ENCODE measurements at regions not wholly inside any gene's neighbourhood (a gene's known extent, or its start where the extent isn't known, plus 50 kb on each side); places are given as distances from the start of the nearest gene placed in this dataset.

DNA sequence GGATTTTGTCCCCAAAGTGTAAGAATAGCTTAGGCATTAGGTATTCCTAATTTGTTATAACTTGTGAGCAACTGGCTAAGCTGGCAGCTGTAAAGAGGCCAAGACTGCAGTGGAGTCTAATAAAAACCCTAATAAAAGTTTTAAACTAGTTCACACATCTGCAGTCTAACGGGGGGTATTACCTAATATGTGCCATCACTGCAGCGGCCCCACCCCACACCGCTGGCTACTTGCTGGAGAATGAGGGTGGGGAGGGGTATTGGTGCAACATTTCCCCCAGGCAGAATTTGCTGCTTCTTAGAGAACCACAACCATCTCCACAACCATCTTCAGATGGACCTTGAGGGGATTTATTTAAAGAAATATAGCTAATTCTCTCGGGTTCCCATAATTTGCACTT, 135.0 kb downstream of the ZC3H11B start:
- TF ChIP-seq TCF12 (IDR thresholded peaks at IDR 0.05; ENCODE audit: low read depth) = no peak
- no peak for TF ChIP-seq CREB1 (IDR thresholded peaks at IDR 0.05; ENCODE audit: low read depth)
- no peak for TF ChIP-seq TEAD4 (IDR thresholded peaks at IDR 0.05)
- TF ChIP-seq, protein P1, sequence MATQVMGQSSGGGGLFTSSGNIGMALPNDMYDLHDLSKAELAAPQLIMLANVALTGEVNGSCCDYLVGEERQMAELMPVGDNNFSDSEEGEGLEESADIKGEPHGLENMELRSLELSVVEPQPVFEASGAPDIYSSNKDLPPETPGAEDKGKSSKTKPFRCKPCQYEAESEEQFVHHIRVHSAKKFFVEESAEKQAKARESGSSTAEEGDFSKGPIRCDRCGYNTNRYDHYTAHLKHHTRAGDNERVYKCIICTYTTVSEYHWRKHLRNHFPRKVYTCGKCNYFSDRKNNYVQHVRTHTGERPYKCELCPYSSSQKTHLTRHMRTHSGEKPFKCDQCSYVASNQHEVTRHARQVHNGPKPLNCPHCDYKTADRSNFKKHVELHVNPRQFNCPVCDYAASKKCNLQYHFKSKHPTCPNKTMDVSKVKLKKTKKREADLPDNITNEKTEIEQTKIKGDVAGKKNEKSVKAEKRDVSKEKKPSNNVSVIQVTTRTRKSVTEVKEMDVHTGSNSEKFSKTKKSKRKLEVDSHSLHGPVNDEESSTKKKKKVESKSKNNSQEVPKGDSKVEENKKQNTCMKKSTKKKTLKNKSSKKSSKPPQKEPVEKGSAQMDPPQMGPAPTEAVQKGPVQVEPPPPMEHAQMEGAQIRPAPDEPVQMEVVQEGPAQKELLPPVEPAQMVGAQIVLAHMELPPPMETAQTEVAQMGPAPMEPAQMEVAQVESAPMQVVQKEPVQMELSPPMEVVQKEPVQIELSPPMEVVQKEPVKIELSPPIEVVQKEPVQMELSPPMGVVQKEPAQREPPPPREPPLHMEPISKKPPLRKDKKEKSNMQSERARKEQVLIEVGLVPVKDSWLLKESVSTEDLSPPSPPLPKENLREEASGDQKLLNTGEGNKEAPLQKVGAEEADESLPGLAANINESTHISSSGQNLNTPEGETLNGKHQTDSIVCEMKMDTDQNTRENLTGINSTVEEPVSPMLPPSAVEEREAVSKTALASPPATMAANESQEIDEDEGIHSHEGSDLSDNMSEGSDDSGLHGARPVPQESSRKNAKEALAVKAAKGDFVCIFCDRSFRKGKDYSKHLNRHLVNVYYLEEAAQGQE (IDR thresholded peaks at IDR 0.05; ENCODE audit: low read depth) = no peak
- TF ChIP-seq, protein P2, sequence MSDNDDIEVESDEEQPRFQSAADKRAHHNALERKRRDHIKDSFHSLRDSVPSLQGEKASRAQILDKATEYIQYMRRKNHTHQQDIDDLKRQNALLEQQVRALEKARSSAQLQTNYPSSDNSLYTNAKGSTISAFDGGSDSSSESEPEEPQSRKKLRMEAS (IDR thresholded peaks at IDR 0.05) = no peak
- no peak for TF ChIP-seq EP300 (IDR thresholded peaks at IDR 0.05; ENCODE audit: borderline replicate concordance)
- no peak for TF ChIP-seq EGR1 (IDR thresholded peaks at IDR 0.05)
- TF ChIP-seq TAF1 (IDR thresholded peaks at IDR 0.05; ENCODE audit: low read depth) = no peak
- no peak for TF ChIP-seq FOXM1 (IDR thresholded peaks at IDR 0.05; ENCODE audit: borderline replicate concordance, low read depth)
- no peak for TF ChIP-seq NFIC (IDR thresholded peaks at IDR 0.05)

GRCh38 chr1:219476716-219477115, 136.2 kb downstream of the ZC3H11B start:
- TF ChIP-seq, protein P1 (IDR thresholded peaks at IDR 0.05; ENCODE audit: low read depth) = no peak

DNA sequence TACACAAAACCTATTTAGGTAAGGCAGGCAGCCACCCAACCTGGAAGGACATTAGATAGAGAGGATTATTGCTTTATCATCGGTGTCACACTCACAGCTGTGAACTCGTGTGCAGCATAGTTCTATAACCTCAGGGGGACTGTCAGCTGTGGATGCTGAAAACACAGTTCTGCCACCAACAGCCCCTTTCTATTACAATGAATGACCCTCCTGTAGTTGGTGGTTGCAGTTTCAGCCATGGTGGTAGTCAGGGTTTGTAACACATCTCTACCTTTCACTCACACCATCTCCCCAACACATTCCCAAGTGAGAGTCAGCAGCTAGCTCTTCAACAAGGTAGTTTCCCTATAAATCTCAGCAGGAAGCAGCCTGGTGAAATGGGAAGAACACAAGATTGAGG, 136.8 kb downstream of the ZC3H11B start:
- TF ChIP-seq RAD21 (IDR thresholded peaks at IDR 0.05; ENCODE audit: low read depth) (no peak), CREB1 (IDR thresholded peaks at IDR 0.05; ENCODE audit: low read depth) (no peak), EGR1 (IDR thresholded peaks at IDR 0.05) (no peak), NFIC (IDR thresholded peaks at IDR 0.05) (no peak), TCF12 (IDR thresholded peaks at IDR 0.05; ENCODE audit: low read depth) (no peak), FOXM1 (IDR thresholded peaks at IDR 0.05; ENCODE audit: borderline replicate concordance, low read depth) (no peak), YY1 (IDR thresholded peaks at IDR 0.05; ENCODE audit: low read depth) (no peak), ZBTB7A (IDR thresholded peaks at IDR 0.05; ENCODE audit: low read depth) (no peak), CEBPB (IDR thresholded peaks at IDR 0.05) (no peak), EP300 (IDR thresholded peaks at IDR 0.05; ENCODE audit: borderline replicate concordance) (no peak), TEAD4 (IDR thresholded peaks at IDR 0.05) (no peak), USF1 (IDR thresholded peaks at IDR 0.05) (no peak), TAF1 (IDR thresholded peaks at IDR 0.05; ENCODE audit: low read depth) (no peak)
- TF ChIP-seq, protein P1 (IDR thresholded peaks at IDR 0.05; ENCODE audit: low read depth) = no peak
- TF ChIP-seq, protein P2 (IDR thresholded peaks at IDR 0.05) = no peak

GRCh38 chr1:219472596-219472995, 140.3 kb downstream of the ZC3H11B start:
- TF ChIP-seq ZBTB7A (IDR thresholded peaks at IDR 0.05; ENCODE audit: low read depth) = no peak
- TF ChIP-seq EP300 (IDR thresholded peaks at IDR 0.05; ENCODE audit: borderline replicate concordance) = no peak
- no peak for TF ChIP-seq CREB1 (IDR thresholded peaks at IDR 0.05; ENCODE audit: low read depth)
- TF ChIP-seq EGR1 (IDR thresholded peaks at IDR 0.05) = no peak
- TF ChIP-seq NFIC (IDR thresholded peaks at IDR 0.05) = no peak
- TF ChIP-seq USF1 (IDR thresholded peaks at IDR 0.05) = no peak
- TF ChIP-seq, protein P2 (IDR thresholded peaks at IDR 0.05) = no peak
- TF ChIP-seq TAF1 (IDR thresholded peaks at IDR 0.05; ENCODE audit: low read depth) = no peak
- no peak for TF ChIP-seq TEAD4 (IDR thresholded peaks at IDR 0.05)
- TF ChIP-seq, protein P1 (IDR thresholded peaks at IDR 0.05; ENCODE audit: low read depth) = no peak
- TF ChIP-seq CEBPB (IDR thresholded peaks at IDR 0.05) = no peak
